ENCODE measurements at regions not wholly inside any gene's neighbourhood (a gene's known extent, or its start where the extent isn't known, plus 50 kb on each side); places are given as distances from the start of the nearest gene placed in this dataset.

DNA sequence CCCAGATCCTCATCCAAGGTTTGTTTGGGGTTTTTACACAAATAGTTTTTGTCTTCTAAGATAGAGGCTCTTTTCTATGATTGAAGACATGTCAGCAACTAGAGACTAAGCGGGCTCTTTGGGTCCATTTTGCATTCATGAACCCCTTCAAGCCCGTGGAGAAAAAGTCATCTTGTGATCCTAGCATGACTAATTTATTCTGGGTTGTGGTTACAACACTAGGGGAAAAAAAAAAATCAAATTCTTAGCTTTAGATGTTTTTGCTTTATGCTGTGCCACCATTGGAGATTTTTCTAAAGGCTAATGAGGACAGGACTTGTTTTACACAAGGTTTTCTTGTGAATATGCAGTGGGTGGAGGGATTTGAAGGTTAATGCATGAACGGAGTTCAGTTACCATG lies 440.0 kb downstream of the PCDH7 start (continued):
- TF ChIP-seq ZNF70 (CRISPR knock-in tag; IDR thresholded peaks at IDR 0.05) (no peak), CSDC2 (CRISPR knock-in tag; IDR thresholded peaks at IDR 0.05) (no peak), SNAI2 (CRISPR knock-in tag; IDR thresholded peaks at IDR 0.05) (no peak), CREB5 (CRISPR knock-in tag; IDR thresholded peaks at IDR 0.05; ENCODE audit: low read depth) (no peak), CSRNP3 (CRISPR knock-in tag; IDR thresholded peaks at IDR 0.05) (no peak), ZFP30 (CRISPR knock-in tag; IDR thresholded peaks at IDR 0.05) (no peak)
- TF ChIP-seq, protein P1, sequence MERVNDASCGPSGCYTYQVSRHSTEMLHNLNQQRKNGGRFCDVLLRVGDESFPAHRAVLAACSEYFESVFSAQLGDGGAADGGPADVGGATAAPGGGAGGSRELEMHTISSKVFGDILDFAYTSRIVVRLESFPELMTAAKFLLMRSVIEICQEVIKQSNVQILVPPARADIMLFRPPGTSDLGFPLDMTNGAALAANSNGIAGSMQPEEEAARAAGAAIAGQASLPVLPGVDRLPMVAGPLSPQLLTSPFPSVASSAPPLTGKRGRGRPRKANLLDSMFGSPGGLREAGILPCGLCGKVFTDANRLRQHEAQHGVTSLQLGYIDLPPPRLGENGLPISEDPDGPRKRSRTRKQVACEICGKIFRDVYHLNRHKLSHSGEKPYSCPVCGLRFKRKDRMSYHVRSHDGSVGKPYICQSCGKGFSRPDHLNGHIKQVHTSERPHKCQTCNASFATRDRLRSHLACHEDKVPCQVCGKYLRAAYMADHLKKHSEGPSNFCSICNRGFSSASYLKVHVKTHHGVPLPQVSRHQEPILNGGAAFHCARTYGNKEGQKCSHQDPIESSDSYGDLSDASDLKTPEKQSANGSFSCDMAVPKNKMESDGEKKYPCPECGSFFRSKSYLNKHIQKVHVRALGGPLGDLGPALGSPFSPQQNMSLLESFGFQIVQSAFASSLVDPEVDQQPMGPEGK (CRISPR knock-in tag; IDR thresholded peaks at IDR 0.05; ENCODE audit: borderline replicate concordance), result no peak

DNA sequence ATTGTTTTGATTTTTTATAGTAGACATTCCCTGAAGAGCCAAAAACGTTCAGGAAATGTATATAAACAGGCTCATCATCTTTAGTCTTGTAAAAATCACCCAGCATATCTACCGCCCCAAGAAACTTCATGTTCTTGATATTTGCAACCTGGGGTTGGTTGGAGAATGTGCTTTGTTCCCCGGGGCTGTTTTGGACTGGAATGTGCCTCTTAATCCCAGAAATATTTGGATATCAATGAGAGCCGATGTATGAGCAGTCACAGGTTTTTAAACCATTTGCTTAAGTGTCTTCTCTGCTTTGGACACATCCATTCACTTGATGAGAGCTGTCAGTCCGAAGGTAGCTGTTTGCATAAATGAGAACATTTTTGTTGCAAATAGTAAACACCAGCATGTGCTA lies 449.7 kb downstream of the PCDH7 start:
- no peak for ATAC-seq
- no peak for TF ChIP-seq ARNTL (CRISPR knock-in tag; IDR thresholded peaks at IDR 0.05; ENCODE audit: borderline replicate concordance, low read depth)

DNA sequence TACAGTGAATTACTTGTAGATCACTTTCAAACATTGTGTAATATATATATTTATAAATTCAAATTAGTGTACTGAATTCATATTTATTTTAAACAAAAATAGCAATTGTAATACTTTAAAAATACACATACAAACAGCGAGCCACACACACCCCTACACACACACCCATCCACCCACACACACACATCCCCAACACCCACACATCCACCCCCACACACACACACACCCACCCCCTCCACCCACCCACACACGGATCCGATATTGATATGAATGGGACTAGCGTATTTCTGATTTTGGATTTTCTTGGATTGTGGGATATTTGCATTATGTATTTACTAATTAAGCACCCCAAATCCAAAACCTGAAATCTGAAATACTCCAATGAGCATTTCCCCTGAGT lies 451.2 kb downstream of the PCDH7 start:
- no peak for ATAC-seq
- TF ChIP-seq ZNF565 (CRISPR knock-in tag; conservative IDR thresholded peaks at IDR 0.05; ENCODE audit: low read depth), result no peak
- TF ChIP-seq CREB5 (CRISPR knock-in tag; IDR thresholded peaks at IDR 0.05; ENCODE audit: low read depth), result no peak
- no peak for TF ChIP-seq GLIS3 (CRISPR knock-in tag; IDR thresholded peaks at IDR 0.05)
- TF ChIP-seq, protein P2, sequence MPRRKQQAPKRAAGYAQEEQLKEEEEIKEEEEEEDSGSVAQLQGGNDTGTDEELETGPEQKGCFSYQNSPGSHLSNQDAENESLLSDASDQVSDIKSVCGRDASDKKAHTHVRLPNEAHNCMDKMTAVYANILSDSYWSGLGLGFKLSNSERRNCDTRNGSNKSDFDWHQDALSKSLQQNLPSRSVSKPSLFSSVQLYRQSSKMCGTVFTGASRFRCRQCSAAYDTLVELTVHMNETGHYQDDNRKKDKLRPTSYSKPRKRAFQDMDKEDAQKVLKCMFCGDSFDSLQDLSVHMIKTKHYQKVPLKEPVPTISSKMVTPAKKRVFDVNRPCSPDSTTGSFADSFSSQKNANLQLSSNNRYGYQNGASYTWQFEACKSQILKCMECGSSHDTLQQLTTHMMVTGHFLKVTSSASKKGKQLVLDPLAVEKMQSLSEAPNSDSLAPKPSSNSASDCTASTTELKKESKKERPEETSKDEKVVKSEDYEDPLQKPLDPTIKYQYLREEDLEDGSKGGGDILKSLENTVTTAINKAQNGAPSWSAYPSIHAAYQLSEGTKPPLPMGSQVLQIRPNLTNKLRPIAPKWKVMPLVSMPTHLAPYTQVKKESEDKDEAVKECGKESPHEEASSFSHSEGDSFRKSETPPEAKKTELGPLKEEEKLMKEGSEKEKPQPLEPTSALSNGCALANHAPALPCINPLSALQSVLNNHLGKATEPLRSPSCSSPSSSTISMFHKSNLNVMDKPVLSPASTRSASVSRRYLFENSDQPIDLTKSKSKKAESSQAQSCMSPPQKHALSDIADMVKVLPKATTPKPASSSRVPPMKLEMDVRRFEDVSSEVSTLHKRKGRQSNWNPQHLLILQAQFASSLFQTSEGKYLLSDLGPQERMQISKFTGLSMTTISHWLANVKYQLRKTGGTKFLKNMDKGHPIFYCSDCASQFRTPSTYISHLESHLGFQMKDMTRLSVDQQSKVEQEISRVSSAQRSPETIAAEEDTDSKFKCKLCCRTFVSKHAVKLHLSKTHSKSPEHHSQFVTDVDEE (CRISPR knock-in tag; IDR thresholded peaks at IDR 0.05), result no peak
- TF ChIP-seq ZFP30 (CRISPR knock-in tag; IDR thresholded peaks at IDR 0.05), result no peak
- TF ChIP-seq, protein P3, sequence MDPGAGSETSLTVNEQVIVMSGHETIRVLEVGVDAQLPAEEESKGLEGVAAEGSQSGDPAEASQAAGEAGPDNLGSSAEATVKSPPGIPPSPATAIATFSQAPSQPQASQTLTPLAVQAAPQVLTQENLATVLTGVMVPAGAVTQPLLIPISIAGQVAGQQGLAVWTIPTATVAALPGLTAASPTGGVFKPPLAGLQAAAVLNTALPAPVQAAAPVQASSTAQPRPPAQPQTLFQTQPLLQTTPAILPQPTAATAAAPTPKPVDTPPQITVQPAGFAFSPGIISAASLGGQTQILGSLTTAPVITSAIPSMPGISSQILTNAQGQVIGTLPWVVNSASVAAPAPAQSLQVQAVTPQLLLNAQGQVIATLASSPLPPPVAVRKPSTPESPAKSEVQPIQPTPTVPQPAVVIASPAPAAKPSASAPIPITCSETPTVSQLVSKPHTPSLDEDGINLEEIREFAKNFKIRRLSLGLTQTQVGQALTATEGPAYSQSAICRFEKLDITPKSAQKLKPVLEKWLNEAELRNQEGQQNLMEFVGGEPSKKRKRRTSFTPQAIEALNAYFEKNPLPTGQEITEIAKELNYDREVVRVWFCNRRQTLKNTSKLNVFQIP (CRISPR knock-in tag; IDR thresholded peaks at IDR 0.05; ENCODE audit: borderline replicate concordance, low read depth), result no peak
- TF ChIP-seq ISL1 (CRISPR knock-in tag; IDR thresholded peaks at IDR 0.05), result no peak
- TF ChIP-seq OSR1 (CRISPR knock-in tag; IDR thresholded peaks at IDR 0.05), result no peak
- TF ChIP-seq TOX (CRISPR knock-in tag; IDR thresholded peaks at IDR 0.05; ENCODE audit: borderline replicate concordance), result no peak
- TF ChIP-seq ZFP3 (CRISPR knock-in tag; IDR thresholded peaks at IDR 0.05), result no peak
- TF ChIP-seq TCF4 (CRISPR knock-in tag; IDR thresholded peaks at IDR 0.05; ENCODE audit: borderline replicate concordance), result no peak
- TF ChIP-seq ESRRG (CRISPR knock-in tag; IDR thresholded peaks at IDR 0.05), result no peak
- TF ChIP-seq PPARA (CRISPR knock-in tag; IDR thresholded peaks at IDR 0.05; ENCODE audit: borderline replicate concordance), result no peak
- TF ChIP-seq ARNTL (CRISPR knock-in tag; IDR thresholded peaks at IDR 0.05; ENCODE audit: borderline replicate concordance, low read depth), result no peak
- no peak for TF ChIP-seq BACH2 (CRISPR knock-in tag; IDR thresholded peaks at IDR 0.05; ENCODE audit: borderline replicate concordance)
- no peak for TF ChIP-seq RARB (CRISPR knock-in tag; IDR thresholded peaks at IDR 0.05)
- TF ChIP-seq ZNF8 (CRISPR knock-in tag; IDR thresholded peaks at IDR 0.05), result no peak
- no peak for TF ChIP-seq ZC3H10 (CRISPR knock-in tag; IDR thresholded peaks at IDR 0.05)
- TF ChIP-seq SNAI2 (CRISPR knock-in tag; IDR thresholded peaks at IDR 0.05), result no peak
- TF ChIP-seq ZNF70 (CRISPR knock-in tag; IDR thresholded peaks at IDR 0.05), result no peak

All from SK-N-SH treated with all-trans-retinoic acid at 6 μM for 48 hours (cell line).